ENCODE measurements at regions not wholly inside any gene's neighbourhood (a gene's known extent, or its start where the extent isn't known, plus 50 kb on each side); places are given as distances from the start of the nearest gene placed in this dataset.

DNA sequence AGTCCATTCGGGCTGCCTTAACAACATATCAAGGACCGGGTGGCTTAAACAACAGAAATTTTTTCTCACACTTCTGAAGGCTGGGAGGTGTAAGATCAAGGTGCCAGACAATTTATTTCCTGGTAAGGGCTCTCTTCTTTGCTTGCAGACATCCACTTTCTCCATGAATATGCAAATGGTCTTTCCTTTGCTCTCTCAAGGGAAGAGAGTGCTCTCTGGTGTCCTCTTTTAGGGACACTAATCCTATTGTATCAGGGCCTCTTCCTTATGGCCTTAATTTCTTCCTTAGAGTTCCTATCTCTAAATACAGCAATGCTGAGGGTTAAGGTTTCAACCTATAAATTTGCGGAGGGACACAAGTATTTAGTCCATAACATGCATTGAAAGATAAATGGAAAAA lies 770.8 kb downstream of the DSC3 start:
- POLR2A ChIA-PET, result no interaction called here
- CTCF ChIA-PET, result no interaction called here
- Histone ChIP-seq H3K4me3 (ENCODE audit: low read length) (no peak overlapping the region), H3K4me1 (ENCODE audit: control insufficient read depth in 2 of 2, insufficient read depth in 2 of 2, low read length in 2 of 2) (no peaks in the 10 kb centered on the region), H3K27me3 (ENCODE audit: control insufficient read depth in 2 of 2, insufficient read depth in 2 of 2, low read length in 2 of 2) (no peaks in the 10 kb centered on the region), H3K36me3 (ENCODE audit: control insufficient read depth in 2 of 3, insufficient read depth in 3 of 3, low read length in 3 of 3) (no peaks in the 10 kb centered on the region), H3K9me3 (ENCODE audit: control insufficient read depth in 2 of 3, low read length in 3 of 3) (no peaks in the 10 kb centered on the region), H3K27ac (ENCODE audit: low read depth, low read length) (no peak overlapping the region)
- ATAC-seq, result no peak
- no peak overlapping the region for H3K4me3 Mint-ChIP-seq
- H3K27me3 Mint-ChIP-seq, result no peaks in the 10 kb centered on the region
- H3K36me3 Mint-ChIP-seq, result no peaks in the 10 kb centered on the region
- H3K4me1 Mint-ChIP-seq, result no peaks in the 10 kb centered on the region
- H3K9me3 Mint-ChIP-seq, result peaks cover 0 to 17% (median 3%) of the 10 kb centered on the region in 11 donors
- no peak overlapping the region for H3K27ac Mint-ChIP-seq
- intact Hi-C loops (cut with micrococcal nuclease), result no loop called here
- no peak for DNase-seq

DNA sequence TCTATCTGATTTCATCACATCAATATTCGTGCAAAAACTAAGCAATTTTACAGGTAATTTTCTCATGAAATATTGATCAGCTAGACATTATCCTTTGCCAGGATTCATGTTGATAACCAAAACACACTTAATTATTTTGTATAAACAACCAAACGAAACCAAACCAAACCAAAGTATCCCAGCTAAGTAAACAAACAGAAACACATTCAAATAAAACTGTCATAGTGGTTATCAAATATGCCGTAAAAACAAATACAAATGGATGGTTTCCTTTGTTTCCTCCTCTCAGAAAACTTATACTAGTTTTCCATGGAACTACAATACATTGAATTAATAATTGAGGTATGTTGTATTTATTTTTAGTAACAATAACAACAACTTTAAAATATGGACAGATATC lies 777.4 kb downstream of the DSC3 start:
- ChIA-PET POLR2A (no interaction called here), CTCF (no interaction called here)
- intact Hi-C loops (cut with micrococcal nuclease), result no loop called here
- H3K9me3 ChIP-seq (ENCODE audit: control insufficient read depth in 2 of 3, low read length in 3 of 3), result no peaks in the 10 kb centered on the region
- no peak for ATAC-seq
- DNase-seq, result no peak
- Mint-ChIP-seq H3K27ac (no peak overlapping the region), H3K36me3 (no peaks in the 10 kb centered on the region), H3K4me1 (no peaks in the 10 kb centered on the region), H3K9me3 (peaks cover 0 to 8% (median 4%) of the 10 kb centered on the region in 11 donors), H3K27me3 (no peaks in the 10 kb centered on the region), H3K4me3 (no peak overlapping the region)
- H3K27ac ChIP-seq (ENCODE audit: low read depth, low read length), result no peak overlapping the region
- no peaks in the 10 kb centered on the region for H3K36me3 ChIP-seq (ENCODE audit: control insufficient read depth in 2 of 3, insufficient read depth in 3 of 3, low read length in 3 of 3)
- no peaks in the 10 kb centered on the region for H3K4me1 ChIP-seq (ENCODE audit: control insufficient read depth in 2 of 2, insufficient read depth in 2 of 2, low read length in 2 of 2)
- H3K27me3 ChIP-seq (ENCODE audit: control insufficient read depth in 2 of 2, insufficient read depth in 2 of 2, low read length in 2 of 2), result no peaks in the 10 kb centered on the region
- H3K4me3 ChIP-seq (ENCODE audit: low read length), result no peak overlapping the region

DNA sequence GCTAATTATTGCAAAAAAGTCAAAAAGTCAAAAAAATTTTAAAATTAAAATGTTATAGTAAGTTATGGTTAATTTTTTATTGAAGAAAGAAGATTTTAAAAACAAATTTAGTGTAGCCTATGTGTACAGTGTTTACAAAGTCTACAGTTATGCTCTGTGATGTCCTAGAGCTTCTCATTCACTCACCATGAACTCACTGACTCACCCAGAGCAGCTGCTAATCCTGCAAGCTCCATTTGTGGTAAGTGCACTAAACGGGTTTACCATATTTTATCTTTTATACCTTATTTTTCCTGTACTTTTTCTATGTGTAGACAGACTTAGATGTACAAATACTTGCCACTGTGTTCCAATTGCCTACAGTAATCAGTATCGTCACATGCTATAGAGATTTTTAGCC lies 788.2 kb downstream of the DSC3 start:
- ATAC-seq (no peak), DNase-seq (no peak)
- Mint-ChIP-seq H3K4me3 (no peak overlapping the region), H3K27me3 (no peaks in the 10 kb centered on the region), H3K36me3 (no peaks in the 10 kb centered on the region), H3K4me1 (no peaks in the 10 kb centered on the region), H3K27ac (no peak overlapping the region), H3K9me3 (peaks cover 0 to 15% (median 10%) of the 10 kb centered on the region in 11 donors)
- intact Hi-C loops (cut with micrococcal nuclease), result no loop called here
- no peaks in the 10 kb centered on the region for H3K4me1 ChIP-seq (ENCODE audit: control insufficient read depth in 2 of 2, insufficient read depth in 2 of 2, low read length in 2 of 2)
- H3K27ac ChIP-seq (ENCODE audit: low read depth, low read length), result no peak overlapping the region
- ChIA-PET POLR2A (no interaction called here), CTCF (no interaction called here)
- no peaks in the 10 kb centered on the region for H3K36me3 ChIP-seq (ENCODE audit: control insufficient read depth in 2 of 3, insufficient read depth in 3 of 3, low read length in 3 of 3)
- no peaks in the 10 kb centered on the region for H3K9me3 ChIP-seq (ENCODE audit: control insufficient read depth in 2 of 3, low read length in 3 of 3)
- no peak overlapping the region for H3K4me3 ChIP-seq (ENCODE audit: low read length)
- no peaks in the 10 kb centered on the region for H3K27me3 ChIP-seq (ENCODE audit: control insufficient read depth in 2 of 2, insufficient read depth in 2 of 2, low read length in 2 of 2)

DNA sequence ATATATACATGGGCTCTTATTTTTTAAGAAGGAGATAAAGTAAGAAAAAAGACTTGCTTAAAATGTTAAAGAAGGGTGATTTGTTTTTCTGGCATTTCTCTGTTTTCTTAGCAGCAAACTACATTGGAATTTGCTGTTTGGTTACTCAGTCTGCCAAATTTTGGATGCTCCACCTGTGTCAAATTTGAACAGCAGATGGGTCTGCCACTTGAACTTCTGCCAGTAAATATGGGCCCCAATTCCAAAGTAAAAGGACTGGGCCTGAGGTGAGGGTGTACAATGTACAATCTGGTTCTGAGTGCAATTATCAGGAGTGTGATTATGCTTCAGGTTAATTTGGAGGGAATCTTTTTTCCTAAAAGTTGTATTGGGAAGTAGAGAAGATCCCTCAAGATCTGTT lies 794.5 kb downstream of the DSC3 start:
- H3K4me1 Mint-ChIP-seq, result no peaks in the 10 kb centered on the region
- no peaks in the 10 kb centered on the region for H3K27me3 Mint-ChIP-seq
- H3K36me3 ChIP-seq (ENCODE audit: control insufficient read depth in 2 of 3, insufficient read depth in 3 of 3, low read length in 3 of 3), result no peaks in the 10 kb centered on the region
- no peaks in the 10 kb centered on the region for H3K36me3 Mint-ChIP-seq
- no peak for DNase-seq
- H3K4me1 ChIP-seq (ENCODE audit: control insufficient read depth in 2 of 2, insufficient read depth in 2 of 2, low read length in 2 of 2), result no peaks in the 10 kb centered on the region
- no peak overlapping the region for H3K27ac ChIP-seq (ENCODE audit: low read depth, low read length)
- no peak overlapping the region for H3K4me3 Mint-ChIP-seq
- no peak overlapping the region for H3K4me3 ChIP-seq (ENCODE audit: low read length)
- no peak overlapping the region for H3K27ac Mint-ChIP-seq
- ChIA-PET POLR2A (no interaction called here), CTCF (no interaction called here)
- intact Hi-C loops (cut with micrococcal nuclease), result no loop called here
- ATAC-seq, result no peak
- peaks cover 0 to 28% (median 9%) of the 10 kb centered on the region in 11 donors for H3K9me3 Mint-ChIP-seq
- no peaks in the 10 kb centered on the region for H3K27me3 ChIP-seq (ENCODE audit: control insufficient read depth in 2 of 2, insufficient read depth in 2 of 2, low read length in 2 of 2)
- no peaks in the 10 kb centered on the region for H3K9me3 ChIP-seq (ENCODE audit: control insufficient read depth in 2 of 3, low read length in 3 of 3)

DNA sequence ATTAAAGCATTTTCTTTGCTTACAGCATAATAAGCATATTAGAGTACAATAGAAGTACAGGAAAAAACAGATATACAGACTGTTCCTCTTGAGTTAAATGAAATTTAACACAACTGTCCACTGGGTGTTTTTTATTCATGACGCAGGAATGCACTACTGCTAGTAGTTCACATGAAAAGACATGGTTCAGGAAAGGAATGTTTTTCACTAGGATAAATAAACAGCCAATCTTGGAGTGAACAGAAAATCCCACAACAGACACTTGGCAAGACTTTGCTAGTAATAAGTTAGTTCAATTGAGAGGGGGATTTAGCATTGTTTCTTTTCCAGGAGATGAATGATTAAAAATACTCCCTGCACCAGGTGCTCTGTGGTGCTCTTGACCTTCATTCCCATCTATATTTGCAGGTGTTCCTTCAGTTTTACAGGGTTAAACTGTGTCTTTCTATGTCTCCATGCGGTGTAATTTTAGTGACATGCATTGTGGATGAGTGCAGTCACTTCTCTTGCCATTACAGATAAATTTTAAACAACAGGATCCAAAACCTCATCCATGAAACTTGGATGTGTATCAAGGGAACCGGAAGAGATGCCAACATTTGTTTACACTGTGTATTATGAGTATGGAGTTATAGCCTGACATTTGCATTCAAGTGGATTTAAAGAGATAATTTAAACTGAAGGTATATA lies 796.6 kb downstream of the DSC3 start:
- Mint-ChIP-seq H3K36me3 (no peaks in the 10 kb centered on the region), H3K9me3 (peaks cover 3 to 40% (median 12%) of the 10 kb centered on the region in 11 donors), H3K27ac (no peak overlapping the region), H3K4me3 (no peak overlapping the region), H3K4me1 (no peaks in the 10 kb centered on the region), H3K27me3 (no peaks in the 10 kb centered on the region)
- CTCF ChIA-PET, result no interaction called here
- POLR2A ChIA-PET, result no interaction called here
- H3K4me1 ChIP-seq (ENCODE audit: control insufficient read depth in 2 of 2, insufficient read depth in 2 of 2, low read length in 2 of 2), result no peaks in the 10 kb centered on the region
- no peak overlapping the region for H3K4me3 ChIP-seq (ENCODE audit: low read length)
- H3K36me3 ChIP-seq (ENCODE audit: control insufficient read depth in 2 of 3, insufficient read depth in 3 of 3, low read length in 3 of 3), result no peaks in the 10 kb centered on the region
- ATAC-seq, result no peak
- H3K9me3 ChIP-seq (ENCODE audit: control insufficient read depth in 2 of 3, low read length in 3 of 3), result no peaks in the 10 kb centered on the region
- no peak overlapping the region for H3K27ac ChIP-seq (ENCODE audit: low read depth, low read length)
- no peaks in the 10 kb centered on the region for H3K27me3 ChIP-seq (ENCODE audit: control insufficient read depth in 2 of 2, insufficient read depth in 2 of 2, low read length in 2 of 2)
- intact Hi-C loops (cut with micrococcal nuclease), result no loop called here
- DNase-seq, result no peak

DNA sequence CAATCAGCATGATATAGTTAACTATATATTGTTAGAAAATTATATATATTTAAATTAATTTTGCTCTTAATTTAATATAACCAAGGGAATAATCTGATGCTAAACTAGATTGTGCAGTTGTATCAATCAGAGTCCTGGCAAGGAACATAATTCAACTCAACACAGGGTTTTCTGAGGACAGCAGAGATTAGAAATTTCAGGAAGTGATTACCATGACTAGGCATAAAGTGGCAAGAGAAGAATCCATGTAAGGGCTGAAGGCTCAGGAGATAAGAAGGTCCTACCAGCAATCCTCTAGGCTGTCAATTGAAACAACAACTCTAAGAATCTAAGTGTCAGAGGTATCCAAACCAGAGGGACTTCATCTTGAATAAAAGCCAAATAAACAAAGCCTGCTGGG lies 807.8 kb downstream of the DSC3 start:
- Histone ChIP-seq H3K4me1 (ENCODE audit: control insufficient read depth in 2 of 2, insufficient read depth in 2 of 2, low read length in 2 of 2) (no peaks in the 10 kb centered on the region), H3K27me3 (ENCODE audit: control insufficient read depth in 2 of 2, insufficient read depth in 2 of 2, low read length in 2 of 2) (no peaks in the 10 kb centered on the region), H3K27ac (ENCODE audit: low read depth, low read length) (no peak overlapping the region), H3K9me3 (ENCODE audit: control insufficient read depth in 2 of 3, low read length in 3 of 3) (no peaks in the 10 kb centered on the region), H3K4me3 (ENCODE audit: low read length) (no peak overlapping the region), H3K36me3 (ENCODE audit: control insufficient read depth in 2 of 3, insufficient read depth in 3 of 3, low read length in 3 of 3) (no peaks in the 10 kb centered on the region)
- no peaks in the 10 kb centered on the region for H3K36me3 Mint-ChIP-seq
- ATAC-seq (no peak), DNase-seq (no peak)
- H3K27ac Mint-ChIP-seq, result no peak overlapping the region
- no peak overlapping the region for H3K4me3 Mint-ChIP-seq
- H3K4me1 Mint-ChIP-seq, result no peaks in the 10 kb centered on the region
- ChIA-PET CTCF (no interaction called here), POLR2A (no interaction called here)
- H3K9me3 Mint-ChIP-seq, result peaks cover 0 to 21% (median 12%) of the 10 kb centered on the region in 11 donors
- H3K27me3 Mint-ChIP-seq, result no peaks in the 10 kb centered on the region
- intact Hi-C loops (cut with micrococcal nuclease), result loop anchor here in 1 of 2 donors (5.0 kb wide), 1 partner anchor 52 kb away; no protein-coding TSS in a partner anchor

DNA sequence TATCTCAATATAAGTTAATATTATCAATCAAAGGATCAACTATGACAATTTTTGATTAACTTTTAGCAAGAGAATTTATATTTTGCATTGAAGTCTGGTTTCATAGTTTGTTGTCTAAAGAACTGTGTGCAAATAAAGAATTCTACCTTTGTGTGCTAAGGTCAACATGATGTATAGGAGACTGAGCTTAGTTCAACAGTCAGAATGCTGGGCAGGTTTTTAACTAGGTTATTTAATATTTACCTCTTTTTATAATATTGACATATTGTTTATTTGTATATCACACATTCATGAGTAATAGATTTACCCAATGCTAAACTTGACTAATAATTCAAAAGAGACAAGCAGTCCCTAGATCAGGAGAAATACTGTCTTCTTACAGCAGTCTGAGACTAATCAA lies 831.4 kb downstream of the DSC3 start:
- CTCF ChIA-PET, result no interaction called here
- no peaks in the 10 kb centered on the region for H3K27me3 ChIP-seq (ENCODE audit: control insufficient read depth in 2 of 2, insufficient read depth in 2 of 2, low read length in 2 of 2)
- H3K9me3 ChIP-seq (ENCODE audit: control insufficient read depth in 2 of 3, low read length in 3 of 3), result no peaks in the 10 kb centered on the region
- ATAC-seq (no peak), DNase-seq (no peak)
- no peak overlapping the region for H3K4me3 ChIP-seq (ENCODE audit: low read length)
- H3K27ac ChIP-seq (ENCODE audit: low read depth, low read length), result no peak overlapping the region
- no peaks in the 10 kb centered on the region for H3K36me3 ChIP-seq (ENCODE audit: control insufficient read depth in 2 of 3, insufficient read depth in 3 of 3, low read length in 3 of 3)
- POLR2A ChIA-PET, result no interaction called here
- H3K4me3 Mint-ChIP-seq, result no peak overlapping the region
- no peaks in the 10 kb centered on the region for H3K4me1 ChIP-seq (ENCODE audit: control insufficient read depth in 2 of 2, insufficient read depth in 2 of 2, low read length in 2 of 2)
- no peaks in the 10 kb centered on the region for H3K27me3 Mint-ChIP-seq
- H3K36me3 Mint-ChIP-seq, result no peaks in the 10 kb centered on the region
- H3K4me1 Mint-ChIP-seq, result no peaks in the 10 kb centered on the region
- no peak overlapping the region for H3K27ac Mint-ChIP-seq
- H3K9me3 Mint-ChIP-seq, result peaks cover 2 to 20% (median 8%) of the 10 kb centered on the region in 11 donors
- intact Hi-C loops (cut with micrococcal nuclease), result no loop called here

All from naive thymus-derived CD4-positive, alpha-beta T cell (primary cell).